Hematopoietic multipotent progenitor cell treated with erythropoietin and hydrocortisone succinate and interleukin-3 and kit ligand, for 17 days (in vitro differentiated cells): ENCODE measurements at regions not wholly inside any gene's neighbourhood (a gene's known extent, or its start where the extent isn't known, plus 50 kb on each side); places are given as distances from the start of the nearest gene placed in this dataset.

Experiments used
- DNase-seq: peaks from one replicate; pipeline ENCODE4 v3.0.0-alpha.2; 2015; ENCODE audit warnings: low spot score

DNA sequence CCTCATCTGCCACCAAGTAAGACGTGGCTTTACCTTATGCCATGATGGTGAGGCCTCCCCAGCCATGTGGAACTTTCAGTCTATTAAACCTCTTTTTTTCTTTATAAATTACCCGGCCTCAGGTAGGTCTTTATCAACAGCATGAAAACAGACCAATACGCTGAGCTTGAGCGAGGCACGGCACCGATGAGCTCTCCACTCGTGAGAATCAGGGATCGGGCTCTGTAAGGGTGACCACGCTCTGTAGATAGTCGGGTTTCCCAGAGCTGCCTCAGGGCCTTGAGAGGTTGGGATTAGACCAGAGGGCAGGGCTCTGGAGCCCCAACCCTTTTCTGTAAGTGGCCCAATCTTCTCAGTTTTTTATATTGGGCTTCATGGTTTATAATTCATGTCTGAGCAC lies 360.3 kb upstream of the MYT1L start:
- no peak for DNase-seq

- DNase-seq, result no peak
These were observed 359.9 kb upstream of the MYT1L start for GRCh38 chr2:2690985-2691384.

GRCh38 chr2:2689306-2689705 lies 358.2 kb upstream of the MYT1L start:
- no peak for DNase-seq

DNA sequence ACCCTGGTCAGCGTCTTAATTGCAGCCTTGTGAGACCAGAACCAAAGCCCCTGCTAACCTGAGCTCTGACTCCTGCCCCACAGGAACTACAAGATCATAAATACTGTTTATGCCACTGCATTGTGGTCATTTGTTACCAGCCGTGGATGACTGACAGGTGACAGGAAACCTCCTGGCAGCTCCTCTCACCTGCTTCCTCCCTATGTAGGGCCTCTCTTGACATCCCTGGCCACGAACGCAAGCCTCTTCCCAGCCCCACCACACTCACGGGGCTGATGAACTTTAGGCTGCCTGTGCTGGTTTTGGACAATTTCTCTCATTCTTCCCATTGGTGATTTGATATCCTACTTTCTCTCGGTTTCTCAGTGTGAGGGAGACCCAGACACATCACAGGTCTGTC lies 357.2 kb upstream of the MYT1L start:
- no peak for DNase-seq

GRCh38 chr2:2687745-2688144 lies 356.7 kb upstream of the MYT1L start:
- DNase-seq, result no peak

GRCh38 chr2:2686222-2686621 lies 355.1 kb upstream of the MYT1L start:
- DNase-seq, result no peak

DNA sequence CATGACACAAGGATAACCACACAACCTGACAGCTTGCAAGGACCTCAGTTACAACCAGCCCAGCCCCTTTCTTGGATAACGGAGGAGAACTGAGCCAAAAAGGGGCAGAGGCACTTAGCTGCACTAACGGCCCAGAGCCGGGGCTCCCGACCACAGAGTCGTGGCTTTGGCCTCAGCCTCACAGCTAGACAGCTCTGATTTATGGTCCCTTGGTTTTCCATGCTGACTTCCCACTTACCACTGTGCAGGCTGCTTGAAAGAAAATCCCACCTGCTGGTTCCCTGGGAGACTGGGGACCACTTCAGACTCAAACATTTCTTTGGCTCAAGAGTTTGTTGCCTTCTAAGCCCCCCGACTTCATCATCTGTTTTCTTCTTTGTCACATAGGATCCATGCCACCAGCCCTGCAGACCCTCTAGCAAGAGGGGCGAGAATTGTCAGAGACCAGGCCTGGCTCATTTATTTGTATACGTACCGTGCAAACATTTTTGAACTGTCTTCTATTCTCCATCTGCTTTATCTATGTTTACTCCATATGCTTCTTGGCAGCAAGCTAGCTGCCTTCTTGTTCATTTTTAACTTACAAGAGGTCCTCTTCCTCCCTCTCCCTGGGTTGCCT lies 352.6 kb upstream of the MYT1L start:
- no peak for DNase-seq

GRCh38 chr2:2682700-2683342 lies 351.7 kb upstream of the MYT1L start:
- DNase-seq, result no peak

DNA sequence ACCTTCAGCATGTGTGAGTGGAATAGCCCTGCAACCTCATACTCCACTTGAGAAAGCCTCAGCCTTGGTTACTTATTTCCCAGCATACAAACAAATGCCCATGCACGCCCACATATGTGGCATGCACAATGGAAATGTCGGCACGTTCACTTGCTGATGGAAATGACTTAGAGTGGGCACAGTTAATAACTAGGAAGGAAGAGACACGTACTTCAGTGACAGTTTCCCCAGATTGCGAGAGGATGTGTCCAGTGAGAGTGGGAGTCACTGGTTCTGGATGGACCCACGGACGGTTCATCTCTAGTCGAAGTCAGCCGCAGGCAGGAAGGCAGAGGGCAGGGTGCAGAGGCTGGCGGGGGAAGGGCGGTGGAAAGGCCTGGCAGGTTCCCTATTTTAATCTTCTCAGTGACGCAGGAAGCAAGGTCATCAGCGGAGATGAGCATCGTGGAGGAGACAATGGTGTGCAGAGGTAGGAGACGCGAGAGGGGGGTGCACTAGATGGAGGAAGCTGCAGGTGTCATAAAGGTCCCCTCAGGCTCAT lies 350.7 kb upstream of the MYT1L start:
- DNase-seq, result no peak

DNA sequence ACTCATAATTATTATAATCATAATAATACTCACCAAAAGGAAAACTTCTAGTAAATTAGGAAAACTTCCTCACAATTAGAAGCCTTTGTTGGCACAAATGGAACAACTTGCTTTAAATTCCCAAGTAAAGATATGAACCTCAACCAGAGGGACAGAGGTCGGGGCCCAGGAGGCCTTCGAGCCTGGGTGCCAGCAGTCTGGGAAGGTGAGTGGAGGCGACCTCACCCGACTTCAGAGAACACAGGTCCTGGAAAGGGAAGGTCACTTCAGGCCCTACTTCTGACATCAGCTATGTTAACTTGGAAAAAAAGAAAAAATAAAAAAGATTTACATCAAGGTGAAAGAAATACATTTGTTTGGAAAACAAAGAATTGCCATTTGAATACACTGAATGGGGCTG lies 350.0 kb upstream of the MYT1L start:
- DNase-seq, result no peak

- DNase-seq, result no peak
These were observed 343.8 kb upstream of the MYT1L start for GRCh38 chr2:2674831-2675230.

- no peak for DNase-seq
These were observed 342.3 kb upstream of the MYT1L start for GRCh38 chr2:2673406-2673805.

- no peak for DNase-seq
These were observed 341.2 kb upstream of the MYT1L start for GRCh38 chr2:2672249-2672648.

GRCh38 chr2:2671826-2672225 lies 340.8 kb upstream of the MYT1L start:
- DNase-seq, result no peak

DNA sequence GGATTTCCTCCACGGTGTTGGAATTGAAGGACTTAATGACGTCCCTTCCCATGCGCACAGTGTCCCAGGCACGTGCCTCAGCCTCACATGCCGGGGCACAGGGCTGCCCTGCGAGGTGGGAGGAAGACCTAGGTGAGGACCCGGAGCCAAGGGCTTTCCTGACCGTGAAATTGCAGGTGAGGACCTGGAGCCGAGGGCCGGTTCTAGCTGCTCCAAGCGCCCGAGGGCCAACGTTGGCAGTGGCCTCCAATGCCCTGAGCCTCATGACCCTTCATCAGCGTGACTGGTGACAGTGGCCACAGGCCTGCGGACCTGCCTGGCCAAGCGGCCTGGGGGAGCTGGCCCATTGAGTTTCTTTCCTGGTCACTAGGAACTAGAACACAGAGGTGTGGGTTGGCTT lies 338.2 kb upstream of the MYT1L start:
- no peak for DNase-seq

GRCh38 chr2:2668681-2669265 lies 337.7 kb upstream of the MYT1L start:
- no peak for DNase-seq

- DNase-seq, result no peak
These were observed 336.6 kb upstream of the MYT1L start for GRCh38 chr2:2667690-2668089.

- no peak for DNase-seq
These were observed 334.7 kb upstream of the MYT1L start for GRCh38 chr2:2665834-2666133.

- no peak for DNase-seq
These were observed 334.1 kb upstream of the MYT1L start for GRCh38 chr2:2664989-2665833.

GRCh38 chr2:2663401-2664036 lies 332.4 kb upstream of the MYT1L start:
- no peak for DNase-seq

GRCh38 chr2:2662847-2663356 lies 331.8 kb upstream of the MYT1L start:
- DNase-seq, result no peak
